ENCODE measurements at regions not wholly inside any gene's neighbourhood (a gene's known extent, or its start where the extent isn't known, plus 50 kb on each side); places are given as distances from the start of the nearest gene placed in this dataset.

DNA sequence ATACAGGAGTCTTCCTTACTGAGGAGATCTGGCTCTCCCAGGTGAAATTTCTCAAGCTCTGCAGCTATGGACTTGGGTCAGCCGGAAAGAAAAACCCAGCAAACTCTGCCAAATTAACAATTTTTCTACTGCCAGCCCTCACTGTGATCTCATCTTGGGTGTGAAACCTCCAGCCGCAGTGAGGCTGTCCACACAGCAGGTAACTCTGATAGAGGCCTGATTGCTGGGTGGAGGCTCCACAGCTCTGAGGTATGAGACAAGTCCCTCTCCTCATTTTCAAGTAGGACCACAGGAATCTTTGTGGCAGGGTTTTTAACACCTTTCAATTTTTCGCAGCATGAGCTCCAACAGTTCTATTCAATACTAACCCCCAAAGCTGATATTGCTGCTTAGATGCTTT is 430.6 kb upstream of the RAB6C start (continued):
- TF ChIP-seq, protein P1, sequence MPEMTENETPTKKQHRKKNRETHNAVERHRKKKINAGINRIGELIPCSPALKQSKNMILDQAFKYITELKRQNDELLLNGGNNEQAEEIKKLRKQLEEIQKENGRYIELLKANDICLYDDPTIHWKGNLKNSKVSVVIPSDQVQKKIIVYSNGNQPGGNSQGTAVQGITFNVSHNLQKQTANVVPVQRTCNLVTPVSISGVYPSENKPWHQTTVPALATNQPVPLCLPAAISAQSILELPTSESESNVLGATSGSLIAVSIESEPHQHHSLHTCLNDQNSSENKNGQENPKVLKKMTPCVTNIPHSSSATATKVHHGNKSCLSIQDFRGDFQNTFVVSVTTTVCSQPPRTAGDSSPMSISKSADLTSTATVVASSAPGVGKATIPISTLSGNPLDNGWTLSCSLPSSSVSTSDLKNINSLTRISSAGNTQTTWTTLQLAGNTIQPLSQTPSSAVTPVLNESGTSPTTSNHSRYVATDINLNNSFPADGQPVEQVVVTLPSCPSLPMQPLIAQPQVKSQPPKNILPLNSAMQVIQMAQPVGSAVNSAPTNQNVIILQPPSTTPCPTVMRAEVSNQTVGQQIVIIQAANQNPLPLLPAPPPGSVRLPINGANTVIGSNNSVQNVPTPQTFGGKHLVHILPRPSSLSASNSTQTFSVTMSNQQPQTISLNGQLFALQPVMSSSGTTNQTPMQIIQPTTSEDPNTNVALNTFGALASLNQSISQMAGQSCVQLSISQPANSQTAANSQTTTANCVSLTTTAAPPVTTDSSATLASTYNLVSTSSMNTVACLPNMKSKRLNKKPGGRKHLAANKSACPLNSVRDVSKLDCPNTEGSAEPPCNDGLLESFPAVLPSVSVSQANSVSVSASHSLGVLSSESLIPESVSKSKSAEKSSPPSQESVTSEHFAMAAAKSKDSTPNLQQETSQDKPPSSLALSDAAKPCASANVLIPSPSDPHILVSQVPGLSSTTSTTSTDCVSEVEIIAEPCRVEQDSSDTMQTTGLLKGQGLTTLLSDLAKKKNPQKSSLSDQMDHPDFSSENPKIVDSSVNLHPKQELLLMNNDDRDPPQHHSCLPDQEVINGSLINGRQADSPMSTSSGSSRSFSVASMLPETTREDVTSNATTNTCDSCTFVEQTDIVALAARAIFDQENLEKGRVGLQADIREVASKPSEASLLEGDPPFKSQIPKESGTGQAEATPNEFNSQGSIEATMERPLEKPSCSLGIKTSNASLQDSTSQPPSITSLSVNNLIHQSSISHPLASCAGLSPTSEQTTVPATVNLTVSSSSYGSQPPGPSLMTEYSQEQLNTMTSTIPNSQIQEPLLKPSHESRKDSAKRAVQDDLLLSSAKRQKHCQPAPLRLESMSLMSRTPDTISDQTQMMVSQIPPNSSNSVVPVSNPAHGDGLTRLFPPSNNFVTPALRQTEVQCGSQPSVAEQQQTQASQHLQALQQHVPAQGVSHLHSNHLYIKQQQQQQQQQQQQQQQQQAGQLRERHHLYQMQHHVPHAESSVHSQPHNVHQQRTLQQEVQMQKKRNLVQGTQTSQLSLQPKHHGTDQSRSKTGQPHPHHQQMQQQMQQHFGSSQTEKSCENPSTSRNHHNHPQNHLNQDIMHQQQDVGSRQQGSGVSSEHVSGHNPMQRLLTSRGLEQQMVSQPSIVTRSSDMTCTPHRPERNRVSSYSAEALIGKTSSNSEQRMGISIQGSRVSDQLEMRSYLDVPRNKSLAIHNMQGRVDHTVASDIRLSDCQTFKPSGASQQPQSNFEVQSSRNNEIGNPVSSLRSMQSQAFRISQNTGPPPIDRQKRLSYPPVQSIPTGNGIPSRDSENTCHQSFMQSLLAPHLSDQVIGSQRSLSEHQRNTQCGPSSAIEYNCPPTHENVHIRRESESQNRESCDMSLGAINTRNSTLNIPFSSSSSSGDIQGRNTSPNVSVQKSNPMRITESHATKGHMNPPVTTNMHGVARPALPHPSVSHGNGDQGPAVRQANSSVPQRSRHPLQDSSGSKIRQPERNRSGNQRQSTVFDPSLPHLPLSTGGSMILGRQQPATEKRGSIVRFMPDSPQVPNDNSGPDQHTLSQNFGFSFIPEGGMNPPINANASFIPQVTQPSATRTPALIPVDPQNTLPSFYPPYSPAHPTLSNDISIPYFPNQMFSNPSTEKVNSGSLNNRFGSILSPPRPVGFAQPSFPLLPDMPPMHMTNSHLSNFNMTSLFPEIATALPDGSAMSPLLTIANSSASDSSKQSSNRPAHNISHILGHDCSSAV (CRISPR knock-in tag; IDR thresholded peaks at IDR 0.05; ENCODE audit: borderline replicate concordance): no peak
- TF ChIP-seq, protein P2, sequence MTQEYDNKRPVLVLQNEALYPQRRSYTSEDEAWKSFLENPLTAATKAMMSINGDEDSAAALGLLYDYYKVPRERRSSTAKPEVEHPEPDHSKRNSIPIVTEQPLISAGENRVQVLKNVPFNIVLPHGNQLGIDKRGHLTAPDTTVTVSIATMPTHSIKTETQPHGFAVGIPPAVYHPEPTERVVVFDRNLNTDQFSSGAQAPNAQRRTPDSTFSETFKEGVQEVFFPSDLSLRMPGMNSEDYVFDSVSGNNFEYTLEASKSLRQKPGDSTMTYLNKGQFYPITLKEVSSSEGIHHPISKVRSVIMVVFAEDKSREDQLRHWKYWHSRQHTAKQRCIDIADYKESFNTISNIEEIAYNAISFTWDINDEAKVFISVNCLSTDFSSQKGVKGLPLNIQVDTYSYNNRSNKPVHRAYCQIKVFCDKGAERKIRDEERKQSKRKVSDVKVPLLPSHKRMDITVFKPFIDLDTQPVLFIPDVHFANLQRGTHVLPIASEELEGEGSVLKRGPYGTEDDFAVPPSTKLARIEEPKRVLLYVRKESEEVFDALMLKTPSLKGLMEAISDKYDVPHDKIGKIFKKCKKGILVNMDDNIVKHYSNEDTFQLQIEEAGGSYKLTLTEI (CRISPR knock-in tag; conservative IDR thresholded peaks at IDR 0.05): no peak
- TF ChIP-seq, protein P3, sequence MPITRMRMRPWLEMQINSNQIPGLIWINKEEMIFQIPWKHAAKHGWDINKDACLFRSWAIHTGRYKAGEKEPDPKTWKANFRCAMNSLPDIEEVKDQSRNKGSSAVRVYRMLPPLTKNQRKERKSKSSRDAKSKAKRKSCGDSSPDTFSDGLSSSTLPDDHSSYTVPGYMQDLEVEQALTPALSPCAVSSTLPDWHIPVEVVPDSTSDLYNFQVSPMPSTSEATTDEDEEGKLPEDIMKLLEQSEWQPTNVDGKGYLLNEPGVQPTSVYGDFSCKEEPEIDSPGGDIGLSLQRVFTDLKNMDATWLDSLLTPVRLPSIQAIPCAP (CRISPR knock-in tag; IDR thresholded peaks at IDR 0.05; ENCODE audit: low read depth): no peak
- no peak for TF ChIP-seq ZNF670 (CRISPR knock-in tag; IDR thresholded peaks at IDR 0.05; ENCODE audit: borderline replicate concordance)
- TF ChIP-seq KLF9 (CRISPR knock-in tag; IDR thresholded peaks at IDR 0.05; ENCODE audit: low read depth): no peak
- TF ChIP-seq SMARCC2 (IDR thresholded peaks at IDR 0.05): no peak
- TF ChIP-seq, protein P4, sequence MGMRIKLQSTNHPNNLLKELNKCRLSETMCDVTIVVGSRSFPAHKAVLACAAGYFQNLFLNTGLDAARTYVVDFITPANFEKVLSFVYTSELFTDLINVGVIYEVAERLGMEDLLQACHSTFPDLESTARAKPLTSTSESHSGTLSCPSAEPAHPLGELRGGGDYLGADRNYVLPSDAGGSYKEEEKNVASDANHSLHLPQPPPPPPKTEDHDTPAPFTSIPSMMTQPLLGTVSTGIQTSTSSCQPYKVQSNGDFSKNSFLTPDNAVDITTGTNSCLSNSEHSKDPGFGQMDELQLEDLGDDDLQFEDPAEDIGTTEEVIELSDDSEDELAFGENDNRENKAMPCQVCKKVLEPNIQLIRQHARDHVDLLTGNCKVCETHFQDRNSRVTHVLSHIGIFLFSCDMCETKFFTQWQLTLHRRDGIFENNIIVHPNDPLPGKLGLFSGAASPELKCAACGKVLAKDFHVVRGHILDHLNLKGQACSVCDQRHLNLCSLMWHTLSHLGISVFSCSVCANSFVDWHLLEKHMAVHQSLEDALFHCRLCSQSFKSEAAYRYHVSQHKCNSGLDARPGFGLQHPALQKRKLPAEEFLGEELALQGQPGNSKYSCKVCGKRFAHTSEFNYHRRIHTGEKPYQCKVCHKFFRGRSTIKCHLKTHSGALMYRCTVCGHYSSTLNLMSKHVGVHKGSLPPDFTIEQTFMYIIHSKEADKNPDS (CRISPR knock-in tag; IDR thresholded peaks at IDR 0.05): no peak
